ENCODE measurements at regions not wholly inside any gene's neighbourhood (a gene's known extent, or its start where the extent isn't known, plus 50 kb on each side); places are given as distances from the start of the nearest gene placed in this dataset.

DNA sequence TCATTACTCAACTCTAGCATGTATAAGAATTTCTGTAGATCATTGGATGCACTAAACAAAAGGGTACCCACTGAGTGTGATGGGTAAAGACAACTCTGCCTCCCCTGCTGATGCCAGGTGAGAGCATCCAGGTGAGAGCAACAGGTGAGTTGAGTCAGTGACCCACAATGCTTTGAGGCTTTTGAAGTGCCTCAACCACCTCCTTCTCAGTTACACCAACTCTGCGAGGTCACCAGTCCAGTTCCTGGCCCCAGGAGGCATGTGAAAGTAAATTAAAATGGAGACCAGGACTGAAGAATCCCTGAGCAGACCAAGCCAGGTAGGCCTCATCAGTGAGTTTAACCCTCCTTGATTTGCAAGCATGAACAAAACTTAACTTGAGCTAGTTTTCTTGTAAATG lies 505.8 kb downstream of the EBF1 start:
- no peak overlapping the region for H3K4me3 ChIP-seq
- DNase-seq: no peak
- TF ChIP-seq, protein P1, sequence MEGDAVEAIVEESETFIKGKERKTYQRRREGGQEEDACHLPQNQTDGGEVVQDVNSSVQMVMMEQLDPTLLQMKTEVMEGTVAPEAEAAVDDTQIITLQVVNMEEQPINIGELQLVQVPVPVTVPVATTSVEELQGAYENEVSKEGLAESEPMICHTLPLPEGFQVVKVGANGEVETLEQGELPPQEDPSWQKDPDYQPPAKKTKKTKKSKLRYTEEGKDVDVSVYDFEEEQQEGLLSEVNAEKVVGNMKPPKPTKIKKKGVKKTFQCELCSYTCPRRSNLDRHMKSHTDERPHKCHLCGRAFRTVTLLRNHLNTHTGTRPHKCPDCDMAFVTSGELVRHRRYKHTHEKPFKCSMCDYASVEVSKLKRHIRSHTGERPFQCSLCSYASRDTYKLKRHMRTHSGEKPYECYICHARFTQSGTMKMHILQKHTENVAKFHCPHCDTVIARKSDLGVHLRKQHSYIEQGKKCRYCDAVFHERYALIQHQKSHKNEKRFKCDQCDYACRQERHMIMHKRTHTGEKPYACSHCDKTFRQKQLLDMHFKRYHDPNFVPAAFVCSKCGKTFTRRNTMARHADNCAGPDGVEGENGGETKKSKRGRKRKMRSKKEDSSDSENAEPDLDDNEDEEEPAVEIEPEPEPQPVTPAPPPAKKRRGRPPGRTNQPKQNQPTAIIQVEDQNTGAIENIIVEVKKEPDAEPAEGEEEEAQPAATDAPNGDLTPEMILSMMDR (IDR thresholded peaks at IDR 0.05): no peak
- no peaks in the 10 kb centered on the region for H3K27me3 ChIP-seq
- intact Hi-C loops (cut with DNase I; ENCODE audit: low total_unique reads): no loop called here
- peaks cover 0 to 20% (median 15%) of the 10 kb centered on the region in 4 donors for H3K4me1 ChIP-seq
- no peaks in the 10 kb centered on the region for H3K36me3 ChIP-seq
- H3K9me3 ChIP-seq: peaks cover 0 to 3% (median 0%) of the 10 kb centered on the region in 3 donors
- H3K27ac ChIP-seq: no peak overlapping the region

DNA sequence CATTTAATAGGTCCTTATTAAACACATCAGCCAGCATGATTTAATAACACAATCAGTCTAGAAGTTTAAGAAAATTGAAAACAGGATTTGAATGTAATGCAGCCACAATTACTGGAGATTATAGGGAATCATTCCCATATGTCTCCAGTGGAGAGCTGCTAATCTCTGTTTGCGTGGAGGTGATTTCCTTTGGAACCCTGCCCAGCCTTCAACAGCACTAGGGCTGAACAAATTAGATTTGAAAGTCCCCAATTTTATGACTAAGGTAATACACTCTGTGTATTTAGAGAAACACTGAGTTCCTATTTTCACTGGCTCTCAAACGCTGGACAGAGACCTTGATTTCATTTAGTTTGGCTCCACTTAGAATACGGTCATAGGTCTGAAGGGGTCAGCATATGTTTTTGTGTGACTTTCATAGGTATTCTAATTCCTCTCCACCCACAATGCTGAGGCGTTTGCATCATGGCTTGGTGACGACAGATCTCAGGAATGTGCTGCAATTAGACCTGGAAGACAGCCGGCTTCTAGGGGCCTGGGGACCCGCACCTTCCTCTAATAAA lies 508.3 kb downstream of the EBF1 start:
- H3K27me3 ChIP-seq: no peaks in the 10 kb centered on the region
- H3K9me3 ChIP-seq: no peaks in the 10 kb centered on the region
- TF ChIP-seq, protein P1 (IDR thresholded peaks at IDR 0.05): no peak
- no peak overlapping the region for H3K4me3 ChIP-seq
- peak in 1 of 2 donors; percentile 20 for DNase-seq
- H3K36me3 ChIP-seq: no peaks in the 10 kb centered on the region
- peak overlapping the region in 1 of 2 donors; percentile 25 for H3K27ac ChIP-seq
- H3K4me1 ChIP-seq: peaks cover 0 to 20% (median 15%) of the 10 kb centered on the region in 4 donors
- intact Hi-C loops (cut with DNase I; ENCODE audit: low total_unique reads): no loop called here

DNA sequence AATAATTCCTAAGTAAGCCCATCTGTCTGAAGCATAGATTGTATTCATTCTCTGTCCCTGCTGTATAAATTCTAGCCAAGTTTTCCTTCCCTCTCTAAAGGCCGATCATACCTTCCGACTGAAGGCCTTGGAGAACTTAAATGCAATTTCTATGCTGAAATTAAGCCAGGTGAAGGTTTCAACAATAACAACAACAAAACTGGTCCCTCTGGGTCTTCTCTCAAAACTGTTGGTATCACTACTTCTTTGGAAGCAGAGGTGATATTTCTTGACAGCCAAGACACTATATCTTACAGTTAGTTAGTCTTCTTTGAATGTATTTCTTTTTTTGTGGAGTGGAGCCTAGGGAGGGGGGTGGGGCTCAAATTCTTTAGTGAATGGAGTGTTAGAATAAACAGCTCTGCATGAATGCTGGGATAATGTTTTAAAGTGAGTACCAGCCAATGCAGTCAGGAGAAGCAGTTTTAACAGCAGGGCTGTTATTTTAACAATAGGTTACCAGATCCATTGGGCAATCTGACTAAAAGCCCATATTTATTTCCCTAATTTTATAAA lies 508.9 kb downstream of the EBF1 start:
- Histone ChIP-seq H3K36me3 (no peaks in the 10 kb centered on the region), H3K4me3 (no peak overlapping the region), H3K27me3 (no peaks in the 10 kb centered on the region), H3K9me3 (no peaks in the 10 kb centered on the region), H3K27ac (no peak overlapping the region), H3K4me1 (peaks cover 0 to 20% (median 15%) of the 10 kb centered on the region in 4 donors)
- no peak for DNase-seq
- intact Hi-C loops (cut with DNase I; ENCODE audit: low total_unique reads): no loop called here
- TF ChIP-seq, protein P1 (IDR thresholded peaks at IDR 0.05): no peak

DNA sequence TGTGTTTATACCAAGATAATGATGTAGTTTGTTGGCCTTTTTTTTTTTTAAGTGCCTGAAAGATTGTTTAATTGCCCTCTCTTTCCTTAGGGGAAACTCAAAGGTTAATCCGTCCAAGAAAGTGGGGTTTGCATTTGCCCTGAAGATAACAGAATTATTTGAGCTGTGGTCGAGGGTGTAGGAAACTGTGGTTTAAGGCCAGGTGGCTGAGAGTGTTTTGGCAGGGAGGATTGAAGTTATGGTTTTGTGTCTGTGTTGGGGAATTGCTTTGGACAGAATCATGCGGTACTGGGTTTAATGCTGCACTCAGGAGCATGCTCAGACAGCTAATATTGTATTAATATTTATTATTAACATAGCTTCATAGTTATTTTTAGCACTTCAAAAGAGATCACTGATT lies 509.8 kb downstream of the EBF1 start:
- intact Hi-C loops (cut with DNase I; ENCODE audit: low total_unique reads): no loop called here
- H3K27me3 ChIP-seq: no peaks in the 10 kb centered on the region
- H3K9me3 ChIP-seq: peaks cover 0 to 4% (median 0%) of the 10 kb centered on the region in 3 donors
- TF ChIP-seq, protein P1 (IDR thresholded peaks at IDR 0.05): no peak
- peaks cover 0 to 20% (median 15%) of the 10 kb centered on the region in 4 donors for H3K4me1 ChIP-seq
- no peak overlapping the region for H3K4me3 ChIP-seq
- no peak overlapping the region for H3K27ac ChIP-seq
- no peaks in the 10 kb centered on the region for H3K36me3 ChIP-seq
- DNase-seq: no peak

DNA sequence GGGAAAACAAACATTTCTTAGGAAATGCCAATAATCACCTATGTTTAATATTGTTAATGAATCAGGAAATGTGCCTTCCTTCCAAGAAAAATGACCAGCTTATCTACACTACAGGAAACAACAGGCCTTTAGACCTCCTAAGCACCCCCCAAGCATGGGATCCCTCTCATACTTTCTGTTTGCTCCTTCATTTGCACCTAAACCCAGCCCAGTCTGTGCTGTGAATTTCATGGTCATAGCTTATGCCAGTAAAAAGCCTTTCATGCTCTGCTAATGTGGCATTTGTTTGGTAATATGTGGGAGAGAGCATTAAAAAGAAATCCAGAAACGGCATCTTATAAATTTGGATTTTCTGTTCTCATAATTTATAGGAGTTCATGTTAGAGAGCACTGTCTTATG lies 511.1 kb downstream of the EBF1 start:
- Histone ChIP-seq H3K4me1 (peaks cover 0 to 20% (median 15%) of the 10 kb centered on the region in 4 donors), H3K27me3 (no peaks in the 10 kb centered on the region), H3K27ac (no peak overlapping the region), H3K9me3 (peaks cover 0 to 5% (median 0%) of the 10 kb centered on the region in 3 donors), H3K4me3 (no peak overlapping the region), H3K36me3 (no peaks in the 10 kb centered on the region)
- DNase-seq: no peak
- intact Hi-C loops (cut with DNase I; ENCODE audit: low total_unique reads): no loop called here
- TF ChIP-seq, protein P1 (IDR thresholded peaks at IDR 0.05): no peak

All from tibial artery (tissue), 4 donors.